HCT116 (cell line): ENCODE measurements at regions not wholly inside any gene's neighbourhood (a gene's known extent, or its start where the extent isn't known, plus 50 kb on each side); places are given as distances from the start of the nearest gene placed in this dataset.

Source experiments
- ELF1 ChIP-seq: IDR thresholded peaks from 2 replicates; pipeline ENCODE4 v1.6.1; 2012; ENCODE audit warnings: low read depth, borderline replicate concordance
- EZH2 ChIP-seq: fragments of 200-600 bp; sonication (generic); IDR thresholded peaks from 2 replicates; pipeline ENCODE4 v1.6.1; 2017; ENCODE audit warnings: antibody characterized with exemption, mixed run types
- EZH2phosphoT487 ChIP-seq: fragments of 200-600 bp; IDR thresholded peaks from 2 replicates; pipeline ENCODE4 v1.6.1; 2018; ENCODE audit warnings: antibody characterized with exemption, borderline replicate concordance
- POLR2A ChIP-seq: IDR thresholded peaks from 2 replicates; pipeline ENCODE4 v1.7.0; 2011; ENCODE audit warnings: borderline replicate concordance; ENCODE audit not compliant: insufficient read depth, insufficient read length; ENCODE audit errors: extremely low read depth
- POLR2AphosphoS5 ChIP-seq: IDR thresholded peaks from 2 replicates; pipeline ENCODE4 v1.6.1; 2011; ENCODE audit warnings: mild to moderate bottlenecking, low read depth, low read length, moderate library complexity
- RAD21 ChIP-seq: IDR thresholded peaks from 2 replicates; pipeline ENCODE4 v1.6.1; 2012; ENCODE audit warnings: low read depth, mild to moderate bottlenecking
- TCF7L2 ChIP-seq: IDR thresholded peaks from 2 replicates; pipeline ENCODE4 v1.7.0; 2011; ENCODE audit warnings: borderline replicate concordance, inconsistent platforms; ENCODE audit not compliant: insufficient read depth, insufficient read length; ENCODE audit errors: extremely low read depth
- YY1 ChIP-seq: IDR thresholded peaks from 2 replicates; pipeline ENCODE4 v1.6.1; 2011; ENCODE audit warnings: low read length, low read depth, moderate library complexity, mild to moderate bottlenecking; ENCODE audit not compliant: insufficient replicate concordance; ENCODE audit errors: extremely low read depth
- ZFX ChIP-seq: fragments of 450-650 bp; IDR thresholded peaks from 2 replicates; pipeline ENCODE4 v1.6.1; 2017
- ZNF274 ChIP-seq: fragments of 200-500 bp; sonication (Bioruptor generic); IDR thresholded peaks from 2 replicates; pipeline ENCODE4 v1.6.1; 2014; ENCODE audit warnings: mild to moderate bottlenecking, low read depth, low read length, inconsistent platforms
- TF ChIP-seq, protein P1 (sequence below), 3 experiments: fragments of 200-600 bp in 1 of 3; sonication (generic) in 1 of 3; IDR thresholded peaks in 2 of 3; conservative IDR thresholded peaks in 1 of 3; 2 replicates each; pipeline ENCODE4 v1.5.1; 2012 to 2017; ENCODE audit warnings: low read depth in 2 of 3, low read length in 2 of 3, antibody characterized with exemption in 1 of 3, borderline replicate concordance in 1 of 3, control low read depth in 1 of 3, mild to moderate bottlenecking in 1 of 3, mixed read lengths in 1 of 3, mixed run types in 1 of 3, moderate library complexity in 1 of 3; ENCODE audit not compliant: insufficient read depth in 1 of 3
- TF ChIP-seq, protein P2 (sequence below): IDR thresholded peaks from 2 replicates; pipeline ENCODE4 v1.6.1; 2011; ENCODE audit warnings: mild to moderate bottlenecking, low read length, moderate library complexity; ENCODE audit not compliant: insufficient replicate concordance; ENCODE audit errors: extremely low read depth
- TF ChIP-seq, protein P3 (sequence below): IDR thresholded peaks from 2 replicates; pipeline ENCODE4 v1.6.1; 2012; ENCODE audit warnings: low read depth
- TF ChIP-seq, protein P4 (sequence below): IDR thresholded peaks from 2 replicates; pipeline ENCODE4 v1.6.1; 2012

GRCh38 chr2:54406031-54406430 is 50.1 kb upstream of the SPTBN1 start:
- TF ChIP-seq, protein P1, sequence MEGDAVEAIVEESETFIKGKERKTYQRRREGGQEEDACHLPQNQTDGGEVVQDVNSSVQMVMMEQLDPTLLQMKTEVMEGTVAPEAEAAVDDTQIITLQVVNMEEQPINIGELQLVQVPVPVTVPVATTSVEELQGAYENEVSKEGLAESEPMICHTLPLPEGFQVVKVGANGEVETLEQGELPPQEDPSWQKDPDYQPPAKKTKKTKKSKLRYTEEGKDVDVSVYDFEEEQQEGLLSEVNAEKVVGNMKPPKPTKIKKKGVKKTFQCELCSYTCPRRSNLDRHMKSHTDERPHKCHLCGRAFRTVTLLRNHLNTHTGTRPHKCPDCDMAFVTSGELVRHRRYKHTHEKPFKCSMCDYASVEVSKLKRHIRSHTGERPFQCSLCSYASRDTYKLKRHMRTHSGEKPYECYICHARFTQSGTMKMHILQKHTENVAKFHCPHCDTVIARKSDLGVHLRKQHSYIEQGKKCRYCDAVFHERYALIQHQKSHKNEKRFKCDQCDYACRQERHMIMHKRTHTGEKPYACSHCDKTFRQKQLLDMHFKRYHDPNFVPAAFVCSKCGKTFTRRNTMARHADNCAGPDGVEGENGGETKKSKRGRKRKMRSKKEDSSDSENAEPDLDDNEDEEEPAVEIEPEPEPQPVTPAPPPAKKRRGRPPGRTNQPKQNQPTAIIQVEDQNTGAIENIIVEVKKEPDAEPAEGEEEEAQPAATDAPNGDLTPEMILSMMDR (IDR thresholded peaks at IDR 0.05 in 2 of 3, conservative IDR thresholded peaks at IDR 0.05 in 1 of 3; ENCODE audit: borderline replicate concordance in 1 of 3, insufficient read depth in 1 of 3, low read depth in 2 of 3, low read length in 2 of 3): no peak
- TF ChIP-seq EZH2phosphoT487 (no peak), POLR2A (no peak), POLR2AphosphoS5 (no peak), EZH2 (no peak), ZFX (no peak), TCF7L2 (no peak), YY1 (no peak), ELF1 (no peak), RAD21 (no peak), ZNF274 (no peak)
- TF ChIP-seq, protein P2, sequence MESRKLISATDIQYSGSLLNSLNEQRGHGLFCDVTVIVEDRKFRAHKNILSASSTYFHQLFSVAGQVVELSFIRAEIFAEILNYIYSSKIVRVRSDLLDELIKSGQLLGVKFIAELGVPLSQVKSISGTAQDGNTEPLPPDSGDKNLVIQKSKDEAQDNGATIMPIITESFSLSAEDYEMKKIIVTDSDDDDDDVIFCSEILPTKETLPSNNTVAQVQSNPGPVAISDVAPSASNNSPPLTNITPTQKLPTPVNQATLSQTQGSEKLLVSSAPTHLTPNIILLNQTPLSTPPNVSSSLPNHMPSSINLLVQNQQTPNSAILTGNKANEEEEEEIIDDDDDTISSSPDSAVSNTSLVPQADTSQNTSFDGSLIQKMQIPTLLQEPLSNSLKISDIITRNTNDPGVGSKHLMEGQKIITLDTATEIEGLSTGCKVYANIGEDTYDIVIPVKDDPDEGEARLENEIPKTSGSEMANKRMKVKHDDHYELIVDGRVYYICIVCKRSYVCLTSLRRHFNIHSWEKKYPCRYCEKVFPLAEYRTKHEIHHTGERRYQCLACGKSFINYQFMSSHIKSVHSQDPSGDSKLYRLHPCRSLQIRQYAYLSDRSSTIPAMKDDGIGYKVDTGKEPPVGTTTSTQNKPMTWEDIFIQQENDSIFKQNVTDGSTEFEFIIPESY: no peak
- TF ChIP-seq, protein P3, sequence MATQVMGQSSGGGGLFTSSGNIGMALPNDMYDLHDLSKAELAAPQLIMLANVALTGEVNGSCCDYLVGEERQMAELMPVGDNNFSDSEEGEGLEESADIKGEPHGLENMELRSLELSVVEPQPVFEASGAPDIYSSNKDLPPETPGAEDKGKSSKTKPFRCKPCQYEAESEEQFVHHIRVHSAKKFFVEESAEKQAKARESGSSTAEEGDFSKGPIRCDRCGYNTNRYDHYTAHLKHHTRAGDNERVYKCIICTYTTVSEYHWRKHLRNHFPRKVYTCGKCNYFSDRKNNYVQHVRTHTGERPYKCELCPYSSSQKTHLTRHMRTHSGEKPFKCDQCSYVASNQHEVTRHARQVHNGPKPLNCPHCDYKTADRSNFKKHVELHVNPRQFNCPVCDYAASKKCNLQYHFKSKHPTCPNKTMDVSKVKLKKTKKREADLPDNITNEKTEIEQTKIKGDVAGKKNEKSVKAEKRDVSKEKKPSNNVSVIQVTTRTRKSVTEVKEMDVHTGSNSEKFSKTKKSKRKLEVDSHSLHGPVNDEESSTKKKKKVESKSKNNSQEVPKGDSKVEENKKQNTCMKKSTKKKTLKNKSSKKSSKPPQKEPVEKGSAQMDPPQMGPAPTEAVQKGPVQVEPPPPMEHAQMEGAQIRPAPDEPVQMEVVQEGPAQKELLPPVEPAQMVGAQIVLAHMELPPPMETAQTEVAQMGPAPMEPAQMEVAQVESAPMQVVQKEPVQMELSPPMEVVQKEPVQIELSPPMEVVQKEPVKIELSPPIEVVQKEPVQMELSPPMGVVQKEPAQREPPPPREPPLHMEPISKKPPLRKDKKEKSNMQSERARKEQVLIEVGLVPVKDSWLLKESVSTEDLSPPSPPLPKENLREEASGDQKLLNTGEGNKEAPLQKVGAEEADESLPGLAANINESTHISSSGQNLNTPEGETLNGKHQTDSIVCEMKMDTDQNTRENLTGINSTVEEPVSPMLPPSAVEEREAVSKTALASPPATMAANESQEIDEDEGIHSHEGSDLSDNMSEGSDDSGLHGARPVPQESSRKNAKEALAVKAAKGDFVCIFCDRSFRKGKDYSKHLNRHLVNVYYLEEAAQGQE: no peak
- TF ChIP-seq, protein P4, sequence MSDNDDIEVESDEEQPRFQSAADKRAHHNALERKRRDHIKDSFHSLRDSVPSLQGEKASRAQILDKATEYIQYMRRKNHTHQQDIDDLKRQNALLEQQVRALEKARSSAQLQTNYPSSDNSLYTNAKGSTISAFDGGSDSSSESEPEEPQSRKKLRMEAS: no peak
